Ascending aorta (tissue), 2 donors: ENCODE measurements at regions not wholly inside any gene's neighbourhood (a gene's known extent, or its start where the extent isn't known, plus 50 kb on each side); places are given as distances from the start of the nearest gene placed in this dataset.

Experiments used
- DNase-seq, 2 donors: peaks; one replicate each; pipeline ENCODE4 v3.0.0-alpha.2; 2019; ENCODE audit warnings: low spot score in 2 of 2
- H3K27ac ChIP-seq, 2 donors: fragments of 200-600 bp; sonication (generic); one replicate each; pipeline ENCODE4 v1.5.1; 2016 to 2017; ENCODE audit warnings: mild to moderate bottlenecking in 1 of 2
- H3K27me3 ChIP-seq: fragments of 200-600 bp; sonication (generic); one replicate; pipeline ENCODE4 v1.5.1; 2017
- H3K36me3 ChIP-seq, 2 donors: fragments of 200-600 bp; sonication (generic); one replicate each; pipeline ENCODE4 v1.5.1; 2016
- H3K4me1 ChIP-seq, 2 donors: fragments of 200-600 bp; sonication (generic); one replicate each; pipeline ENCODE4 v1.5.1; 2016 to 2017; ENCODE audit warnings: mild to moderate bottlenecking in 1 of 2
- H3K4me3 ChIP-seq, 2 donors: fragments of 200-600 bp; sonication (generic); one replicate each; pipeline ENCODE4 v1.5.1; 2016 to 2017; ENCODE audit warnings: mild to moderate bottlenecking in 1 of 2
- H3K9me3 ChIP-seq, 2 donors: fragments of 200-600 bp; sonication (generic); one replicate each; pipeline ENCODE4 v1.5.1; 2016
- CTCF ChIP-seq, 3 experiments: fragments of 200-600 bp in 2 of 3; fragments of 450-650 bp in 1 of 3; sonication (generic) in 2 of 3; IDR thresholded peaks; one replicate each; pipeline ENCODE4 v1.5.1; 2016 to 2019; ENCODE audit warnings: antibody characterized with exemption in 3 of 3, mild to moderate bottlenecking in 1 of 3, moderate library complexity in 1 of 3
- intact Hi-C: fragments of 100-400 bp; cut with DNase I; formaldehyde crosslinking; loops from one replicate; pipeline ENCODE4 v1.15.1; 2023

- intact Hi-C loops = no loop called here
- no peak overlapping the region for H3K27ac ChIP-seq
- no peaks in the 10 kb centered on the region for H3K4me1 ChIP-seq
- no peaks in the 10 kb centered on the region for H3K27me3 ChIP-seq
- H3K9me3 ChIP-seq = no peaks in the 10 kb centered on the region
- no peak for TF ChIP-seq CTCF (IDR thresholded peaks at IDR 0.05)
- no peaks in the 10 kb centered on the region for H3K36me3 ChIP-seq
- H3K4me3 ChIP-seq = no peak overlapping the region
- no peak for DNase-seq
Measured at GRCh38 chr7:119572132-119572531, 700.8 kb upstream of the KCND2 start.

GRCh38 chr7:119572541-119572940, 700.4 kb upstream of the KCND2 start:
- H3K36me3 ChIP-seq = no peaks in the 10 kb centered on the region
- TF ChIP-seq CTCF (IDR thresholded peaks at IDR 0.05) = no peak
- no peaks in the 10 kb centered on the region for H3K4me1 ChIP-seq
- H3K27ac ChIP-seq = no peak overlapping the region
- H3K27me3 ChIP-seq = no peaks in the 10 kb centered on the region
- intact Hi-C loops = no loop called here
- no peak overlapping the region for H3K4me3 ChIP-seq
- DNase-seq = no peak
- H3K9me3 ChIP-seq = no peaks in the 10 kb centered on the region

DNA sequence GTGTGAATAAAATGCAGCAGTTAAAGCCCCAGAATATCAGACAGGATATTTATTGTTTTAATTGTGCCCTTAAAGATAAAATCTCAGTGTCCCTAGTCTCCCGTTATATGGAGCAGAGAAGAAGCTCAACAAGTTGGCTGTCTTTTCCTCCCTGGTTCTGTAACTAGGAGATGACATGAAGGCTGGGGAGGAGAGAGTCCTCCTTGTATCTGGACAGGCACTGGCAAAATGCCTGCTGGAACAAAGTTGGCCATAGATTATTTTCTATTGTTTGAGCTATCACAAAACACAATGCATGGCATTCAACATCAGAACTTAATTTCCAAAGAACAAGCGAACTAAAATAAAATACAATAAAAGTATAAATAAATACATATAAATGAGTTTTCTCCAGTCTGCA, 694.9 kb upstream of the KCND2 start:
- no peak for DNase-seq
- H3K9me3 ChIP-seq = no peaks in the 10 kb centered on the region

DNA sequence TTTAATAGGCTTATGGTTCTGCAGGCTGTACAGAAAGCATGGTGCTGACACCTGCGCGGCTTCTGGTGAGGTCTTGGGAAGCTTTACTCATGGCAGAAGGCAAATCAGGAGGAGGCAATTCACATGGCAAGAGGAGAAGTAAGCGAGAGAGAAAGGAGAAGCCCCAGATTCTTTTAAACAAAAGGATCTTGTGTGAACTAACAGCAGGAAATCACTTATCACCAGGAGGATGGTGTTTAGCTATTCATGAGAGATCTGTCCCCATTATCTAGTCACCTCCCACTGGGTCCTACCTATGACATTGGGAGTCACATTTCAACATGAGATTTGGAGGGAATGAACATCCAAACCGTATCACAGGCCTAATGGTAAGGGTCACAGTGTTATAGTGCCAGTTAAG, 678.0 kb upstream of the KCND2 start:
- no peak overlapping the region for H3K4me3 ChIP-seq
- DNase-seq = no peak
- no peak for TF ChIP-seq CTCF (IDR thresholded peaks at IDR 0.05)
- no peaks in the 10 kb centered on the region for H3K36me3 ChIP-seq
- H3K27me3 ChIP-seq = no peaks in the 10 kb centered on the region
- no peaks in the 10 kb centered on the region for H3K4me1 ChIP-seq
- intact Hi-C loops = no loop called here
- no peaks in the 10 kb centered on the region for H3K9me3 ChIP-seq
- no peak overlapping the region for H3K27ac ChIP-seq

More for the DNA sequence above, 694.9 kb upstream of the KCND2 start:
- Histone ChIP-seq H3K36me3 (no peaks in the 10 kb centered on the region), H3K27ac (no peak overlapping the region), H3K4me1 (no peaks in the 10 kb centered on the region), H3K27me3 (no peaks in the 10 kb centered on the region), H3K4me3 (no peak overlapping the region)
- TF ChIP-seq CTCF (IDR thresholded peaks at IDR 0.05) = no peak
- intact Hi-C loops = no loop called here

DNA sequence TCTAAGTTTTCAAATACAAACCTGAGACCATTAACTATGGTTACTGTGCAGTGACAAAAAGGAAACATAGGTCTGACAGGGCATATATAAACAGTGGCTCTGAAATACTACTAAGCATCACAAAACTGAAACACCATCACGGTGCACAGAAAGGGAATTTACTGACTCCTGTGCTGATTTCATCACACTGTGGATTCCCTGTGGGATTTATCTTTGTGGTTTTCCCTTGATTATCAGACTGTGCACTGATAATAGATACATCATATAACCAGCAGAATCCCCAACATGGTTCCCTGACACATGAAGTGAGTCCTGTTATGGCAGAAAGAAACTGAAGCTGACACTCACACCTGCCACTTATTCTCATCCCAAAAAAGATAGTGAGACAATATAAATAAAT, 676.3 kb upstream of the KCND2 start:
- Histone ChIP-seq H3K4me1 (no peaks in the 10 kb centered on the region), H3K4me3 (no peak overlapping the region), H3K27me3 (no peaks in the 10 kb centered on the region), H3K27ac (no peak overlapping the region), H3K36me3 (no peaks in the 10 kb centered on the region), H3K9me3 (no peaks in the 10 kb centered on the region)
- intact Hi-C loops = no loop called here
- DNase-seq = no peak
- no peak for TF ChIP-seq CTCF (IDR thresholded peaks at IDR 0.05)

DNA sequence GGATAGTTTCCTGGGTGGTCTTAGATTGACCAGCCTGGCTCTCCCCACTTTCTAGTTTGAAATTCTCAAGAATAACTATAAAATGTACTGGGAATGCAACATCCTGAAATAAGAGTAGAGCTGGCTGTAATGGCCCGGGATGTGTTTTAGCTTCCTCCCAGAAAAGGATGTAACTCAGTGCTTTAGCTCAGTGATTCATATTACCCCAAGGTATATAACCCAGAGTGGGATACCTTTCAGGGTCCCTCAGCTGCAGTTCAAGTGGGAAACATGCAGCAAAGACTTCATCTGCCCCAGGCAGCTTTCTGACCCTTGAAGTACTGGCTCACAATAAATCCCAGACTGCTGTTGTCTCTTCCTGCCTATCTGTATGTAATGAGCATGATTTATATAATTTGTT, 666.7 kb upstream of the KCND2 start:
- H3K4me3 ChIP-seq = no peak overlapping the region
- no peaks in the 10 kb centered on the region for H3K27me3 ChIP-seq
- H3K9me3 ChIP-seq = no peaks in the 10 kb centered on the region
- intact Hi-C loops = no loop called here
- DNase-seq = no peak
- no peaks in the 10 kb centered on the region for H3K36me3 ChIP-seq
- TF ChIP-seq CTCF (IDR thresholded peaks at IDR 0.05) = no peak
- H3K4me1 ChIP-seq = no peaks in the 10 kb centered on the region
- no peak overlapping the region for H3K27ac ChIP-seq
